A673 (cell line): ENCODE measurements at regions not wholly inside any gene's neighbourhood (a gene's known extent, or its start where the extent isn't known, plus 50 kb on each side); places are given as distances from the start of the nearest gene placed in this dataset.

Source experiments
- BruUV-seq: library from RNA; stranded (reverse); fragments of 400-500 nt; replicated peaks from 2 replicates; lab custom pipeline; 2021; lab: Mats Ljungman, UMichigan
- CTCF ChIA-PET: fragments of 300-600 bp; sonication (Branson Sonifier 250); formaldehyde crosslinking; loops from one replicate; lab custom pipeline; 2022; ENCODE audit warnings: antibody characterized with exemption; lab: Charles Lee
- POLR2A ChIA-PET: fragments of 300-600 bp; sonication (Branson Sonifier 250); formaldehyde crosslinking; loops from one replicate; lab custom pipeline; 2022; ENCODE audit warnings: antibody characterized with exemption; ENCODE audit not compliant: low non-redundant PET; lab: Charles Lee
- DNase-seq: peaks from one replicate; pipeline ENCODE4 v3.0.0-alpha.2; 2015; ENCODE audit warnings: low spot score
- H3K27ac ChIP-seq: fragments of 200-600 bp; sonication (generic); 2 replicates; pipeline ENCODE4 v1.5.1; 2016; ENCODE audit warnings: mixed run types, low read depth, mild to moderate bottlenecking, mixed read lengths, antibody characterized with exemption, low read length; ENCODE audit not compliant: poor library complexity, severe bottlenecking
- H3K27me3 ChIP-seq: fragments of 200-600 bp; sonication (generic); replicated peaks from 2 replicates; pipeline ENCODE4 v1.6.1; 2017; ENCODE audit warnings: mixed run types, low read depth, mild to moderate bottlenecking, mixed read lengths, antibody characterized with exemption, low read length; ENCODE audit not compliant: insufficient read depth, poor library complexity
- H3K36me3 ChIP-seq: fragments of 200-600 bp; sonication (generic); 2 replicates; pipeline ENCODE4 v1.6.1; 2016; ENCODE audit warnings: mixed run types, mild to moderate bottlenecking, mixed read lengths, antibody characterized with exemption, low read length; ENCODE audit not compliant: insufficient read depth, poor library complexity, severe bottlenecking
- H3K4me1 ChIP-seq: fragments of 200-600 bp; sonication (generic); 2 replicates; pipeline ENCODE4 v1.6.1; 2017; ENCODE audit warnings: mixed run types, mild to moderate bottlenecking, mixed read lengths, antibody characterized with exemption, low read length; ENCODE audit not compliant: insufficient read depth, poor library complexity, severe bottlenecking
- H3K4me3 ChIP-seq: fragments of 200-600 bp; sonication (generic); 2 replicates; pipeline ENCODE4 v1.5.1; 2016; ENCODE audit warnings: low read depth, mixed run types, mild to moderate bottlenecking, mixed read lengths, low read length; ENCODE audit not compliant: poor library complexity, severe bottlenecking
- H3K9me3 ChIP-seq: fragments of 200-600 bp; sonication (generic); 2 replicates; pipeline ENCODE4 v1.6.1; 2016; ENCODE audit warnings: mixed run types, low read depth, mild to moderate bottlenecking, mixed read lengths, antibody characterized with exemption, low read length; ENCODE audit not compliant: poor library complexity, severe bottlenecking
- EZH2 ChIP-seq: fragments of 200-600 bp; sonication (generic); IDR thresholded peaks from 2 replicates; pipeline ENCODE4 v1.6.1; 2017; ENCODE audit warnings: borderline replicate concordance, low read depth, mild to moderate bottlenecking, mixed read lengths, antibody characterized with exemption, low read length; ENCODE audit not compliant: poor library complexity, severe bottlenecking
- intact Hi-C: fragments of 100-400 bp; cut with micrococcal nuclease; formaldehyde crosslinking; loops from one replicate; pipeline ENCODE4 v1.10.0; 2022; ENCODE audit not compliant: unreplicated experiment
- TF ChIP-seq, protein P1 (sequence below): fragments of 300-800, 200-600 bp; sonication (generic); conservative IDR thresholded peaks from 2 replicates; pipeline ENCODE4 v1.5.1; 2017; ENCODE audit warnings: low read depth, mild to moderate bottlenecking, antibody characterized with exemption, low read length, moderate library complexity, mixed read lengths

DNA sequence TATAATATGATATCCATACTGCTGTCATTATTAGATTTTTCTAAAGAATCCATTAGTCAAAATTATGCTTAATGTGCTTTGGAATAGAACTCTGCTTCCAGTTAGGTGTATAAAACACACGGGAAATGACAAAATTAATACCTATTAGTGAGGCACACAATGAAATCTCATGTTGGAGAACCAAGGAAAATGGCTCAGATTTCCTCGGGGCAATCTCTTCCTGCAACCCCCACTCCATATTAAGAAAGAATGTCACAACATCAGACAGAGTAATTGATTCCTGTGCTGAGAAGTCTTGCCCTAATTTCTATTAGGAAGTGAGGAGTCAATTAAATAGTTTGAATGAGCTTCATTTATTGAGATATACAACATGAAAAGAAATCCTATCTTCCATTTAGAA, 299.8 kb upstream of the KITLG start:
- intact Hi-C loops: no loop called here
- H3K36me3 ChIP-seq: no peaks in the 10 kb centered on the region
- H3K9me3 ChIP-seq: no peaks in the 10 kb centered on the region
- H3K27ac ChIP-seq: no peak overlapping the region
- DNase-seq: no peak
- H3K27me3 ChIP-seq: no peaks in the 10 kb centered on the region
- no peak for TF ChIP-seq EZH2
- TF ChIP-seq, protein P1, sequence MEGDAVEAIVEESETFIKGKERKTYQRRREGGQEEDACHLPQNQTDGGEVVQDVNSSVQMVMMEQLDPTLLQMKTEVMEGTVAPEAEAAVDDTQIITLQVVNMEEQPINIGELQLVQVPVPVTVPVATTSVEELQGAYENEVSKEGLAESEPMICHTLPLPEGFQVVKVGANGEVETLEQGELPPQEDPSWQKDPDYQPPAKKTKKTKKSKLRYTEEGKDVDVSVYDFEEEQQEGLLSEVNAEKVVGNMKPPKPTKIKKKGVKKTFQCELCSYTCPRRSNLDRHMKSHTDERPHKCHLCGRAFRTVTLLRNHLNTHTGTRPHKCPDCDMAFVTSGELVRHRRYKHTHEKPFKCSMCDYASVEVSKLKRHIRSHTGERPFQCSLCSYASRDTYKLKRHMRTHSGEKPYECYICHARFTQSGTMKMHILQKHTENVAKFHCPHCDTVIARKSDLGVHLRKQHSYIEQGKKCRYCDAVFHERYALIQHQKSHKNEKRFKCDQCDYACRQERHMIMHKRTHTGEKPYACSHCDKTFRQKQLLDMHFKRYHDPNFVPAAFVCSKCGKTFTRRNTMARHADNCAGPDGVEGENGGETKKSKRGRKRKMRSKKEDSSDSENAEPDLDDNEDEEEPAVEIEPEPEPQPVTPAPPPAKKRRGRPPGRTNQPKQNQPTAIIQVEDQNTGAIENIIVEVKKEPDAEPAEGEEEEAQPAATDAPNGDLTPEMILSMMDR: no peak
- CTCF ChIA-PET: no interaction called here
- BruUV-seq: no TSS peak
- H3K4me1 ChIP-seq: no peaks in the 10 kb centered on the region
- POLR2A ChIA-PET: no interaction called here
- no peak overlapping the region for H3K4me3 ChIP-seq

DNA sequence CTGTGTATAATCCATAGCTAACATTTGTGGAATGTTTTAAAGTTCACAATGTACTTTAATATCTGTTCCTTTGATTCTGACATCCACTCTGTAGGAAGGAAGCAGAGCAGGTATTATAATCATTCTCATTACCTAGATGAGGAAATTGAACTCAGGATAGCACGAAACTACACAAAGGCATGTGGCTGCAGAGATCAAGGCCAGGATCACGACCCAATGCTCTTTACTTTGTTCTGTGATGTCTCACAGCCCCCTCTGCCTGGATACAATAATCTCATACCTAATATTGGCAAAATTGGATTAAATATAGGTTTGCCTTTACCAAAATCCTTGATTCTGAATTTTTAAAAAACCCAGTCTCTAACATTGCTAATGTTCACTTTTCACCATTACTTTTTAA, 298.0 kb upstream of the KITLG start:
- intact Hi-C loops: no loop called here
- Histone ChIP-seq H3K9me3 (no peaks in the 10 kb centered on the region), H3K36me3 (no peaks in the 10 kb centered on the region), H3K27me3 (no peaks in the 10 kb centered on the region), H3K4me3 (no peak overlapping the region), H3K27ac (no peak overlapping the region), H3K4me1 (no peaks in the 10 kb centered on the region)
- no peak for TF ChIP-seq EZH2
- TF ChIP-seq, protein P1: no peak
- ChIA-PET CTCF (no interaction called here), POLR2A (no interaction called here)
- BruUV-seq: no TSS peak
- DNase-seq: no peak

DNA sequence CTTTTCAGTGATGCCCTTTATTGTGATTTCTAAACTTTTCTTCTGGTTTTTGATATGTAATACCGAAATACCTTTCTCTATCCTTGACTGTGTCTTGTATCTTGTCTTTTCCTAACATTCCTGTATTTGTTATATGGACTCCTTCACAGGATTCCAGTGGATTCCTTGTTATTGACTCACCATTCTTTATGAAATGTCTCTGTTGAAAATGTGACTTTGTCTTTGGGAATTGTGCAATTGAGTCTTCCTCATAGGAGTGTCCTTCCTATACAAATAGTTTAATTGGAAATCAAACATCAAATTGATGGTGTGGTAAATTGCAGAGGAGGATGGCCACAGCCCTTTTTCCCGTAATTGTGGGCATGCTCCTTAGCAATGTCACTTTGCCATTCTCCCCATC, 296.6 kb upstream of the KITLG start:
- H3K4me1 ChIP-seq: no peaks in the 10 kb centered on the region
- CTCF ChIA-PET: no interaction called here
- no peaks in the 10 kb centered on the region for H3K27me3 ChIP-seq
- no peaks in the 10 kb centered on the region for H3K9me3 ChIP-seq
- no peak overlapping the region for H3K4me3 ChIP-seq
- no peak overlapping the region for H3K27ac ChIP-seq
- H3K36me3 ChIP-seq: no peaks in the 10 kb centered on the region
- DNase-seq: no peak
- intact Hi-C loops: no loop called here
- POLR2A ChIA-PET: no interaction called here
- TF ChIP-seq EZH2: no peak
- TF ChIP-seq, protein P1: no peak
- no TSS peak for BruUV-seq
